ENCODE measurements at regions not wholly inside any gene's neighbourhood (a gene's known extent, or its start where the extent isn't known, plus 50 kb on each side); places are given as distances from the start of the nearest gene placed in this dataset.

GRCh38 chr3:74304424-74304823, 310.0 kb downstream of the CNTN3 start:
- Histone ChIP-seq H3K4me3 (no peak overlapping the region), H3K4me1 (ENCODE audit: insufficient read depth) (no peaks in the 10 kb centered on the region), H4K20me1 (ENCODE audit: insufficient read depth) (no peaks in the 10 kb centered on the region), H3K4me2 (ENCODE audit: unreplicated experiment) (no peak overlapping the region), H3K36me3 (ENCODE audit: low read depth) (0 out of 2 replicates have a peak, but pooled peaks cover 12% of the 10 kb centered on the region), H3K27ac (no peak overlapping the region), H2AFZ (no peak overlapping the region), H3K27me3 (replicated peaks; ENCODE audit: insufficient read depth) (no peaks in the 10 kb centered on the region), H3F3A (ENCODE audit: insufficient read depth) (no peaks in the 10 kb centered on the region), H3K79me2 (ENCODE audit: insufficient read depth) (no peaks in the 10 kb centered on the region), H3K9me2 (ENCODE audit: insufficient read depth) (no peaks in the 10 kb centered on the region), H3K9me3 (ENCODE audit: low read depth) (no peaks in the 10 kb centered on the region), H3K9ac (no peak overlapping the region)
- TF ChIP-seq EZH2phosphoT487 (IDR thresholded peaks at IDR 0.05; ENCODE audit: insufficient read depth, low read depth), result no peak
- TF ChIP-seq EZH2 (IDR thresholded peaks at IDR 0.05; ENCODE audit: insufficient read depth, poor library complexity, severe bottlenecking), result no peak
- whole genome bisulfite sequencing, 2 experiments (ENCODE audit: low coverage in 1 of 2, low lambda C conversion rate in 2 of 2, missing lambda C conversion rate in 2 of 2), result 97 to 100% methylated on average over 1 of the region's 1 CpG
- in situ Hi-C loops (cut with MboI), result no loop called here
- DNase-seq, result no peak

DNA sequence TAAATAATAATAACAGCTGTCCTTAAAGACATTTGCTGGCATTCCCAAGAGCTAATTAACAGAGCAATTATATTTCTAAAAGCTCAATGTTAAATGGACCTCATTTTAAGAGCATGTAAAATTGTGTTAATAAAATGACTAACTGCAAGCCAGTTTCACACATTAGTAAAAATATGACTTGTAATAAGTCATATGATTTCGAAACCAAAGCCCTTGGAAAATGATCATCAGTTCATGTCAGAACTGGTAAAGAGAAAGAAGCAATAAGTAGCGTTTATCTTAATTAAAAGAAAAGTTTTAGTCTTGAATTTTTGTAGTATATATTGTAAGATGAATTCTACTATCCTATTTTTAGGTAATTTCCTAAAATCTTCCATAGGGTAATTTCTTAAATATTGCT, 310.7 kb downstream of the CNTN3 start:
- no peaks in the 10 kb centered on the region for H3K9me3 ChIP-seq (ENCODE audit: low read depth)
- no peaks in the 10 kb centered on the region for H3K79me2 ChIP-seq (ENCODE audit: insufficient read depth)
- H2AFZ ChIP-seq, result no peak overlapping the region
- H3K9ac ChIP-seq, result no peak overlapping the region
- 84 to 90% methylated on average over 2 of the region's 2 CpGs for WGBS, 2 experiments (ENCODE audit: low coverage in 1 of 2, low lambda C conversion rate in 2 of 2, missing lambda C conversion rate in 2 of 2)
- H3K27ac ChIP-seq, result no peak overlapping the region
- H3K4me2 ChIP-seq (ENCODE audit: unreplicated experiment), result no peak overlapping the region
- in situ Hi-C loops (cut with MboI), result no loop called here
- no peaks in the 10 kb centered on the region for H3F3A ChIP-seq (ENCODE audit: insufficient read depth)
- no peak overlapping the region for H3K4me3 ChIP-seq
- no peaks in the 10 kb centered on the region for H3K9me2 ChIP-seq (ENCODE audit: insufficient read depth)
- H3K4me1 ChIP-seq (ENCODE audit: insufficient read depth), result no peaks in the 10 kb centered on the region
- no peaks in the 10 kb centered on the region for H3K27me3 ChIP-seq (replicated peaks; ENCODE audit: insufficient read depth)
- DNase-seq, result no peak
- H3K36me3 ChIP-seq (ENCODE audit: low read depth), result 0 out of 2 replicates have a peak, but pooled peaks cover 12% of the 10 kb centered on the region
- TF ChIP-seq EZH2 (IDR thresholded peaks at IDR 0.05; ENCODE audit: insufficient read depth, poor library complexity, severe bottlenecking), result no peak
- no peak for TF ChIP-seq EZH2phosphoT487 (IDR thresholded peaks at IDR 0.05; ENCODE audit: insufficient read depth, low read depth)
- H4K20me1 ChIP-seq (ENCODE audit: insufficient read depth), result no peaks in the 10 kb centered on the region

DNA sequence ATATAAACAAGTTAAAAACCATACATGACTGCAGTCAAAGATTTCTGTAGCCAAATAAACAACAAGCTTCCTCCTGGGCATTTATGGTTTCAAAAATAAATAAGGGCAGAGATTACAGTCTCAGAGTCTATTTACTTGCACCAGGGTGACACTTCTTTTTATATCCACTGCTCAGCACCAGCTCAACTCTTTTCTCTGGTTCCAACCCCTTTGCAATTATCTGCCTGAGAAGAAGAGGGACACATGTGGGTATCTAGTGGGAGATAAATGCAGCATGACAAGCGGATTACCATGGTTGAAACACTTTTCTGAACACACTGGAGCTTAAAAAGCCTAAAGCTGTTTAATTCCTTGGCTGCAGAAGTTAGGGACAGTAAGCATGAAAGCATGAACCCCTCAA, 311.5 kb downstream of the CNTN3 start:
- H3K4me1 ChIP-seq (ENCODE audit: insufficient read depth), result no peaks in the 10 kb centered on the region
- H2AFZ ChIP-seq, result no peak overlapping the region
- H3K9me3 ChIP-seq (ENCODE audit: low read depth), result no peaks in the 10 kb centered on the region
- H3K27me3 ChIP-seq (replicated peaks; ENCODE audit: insufficient read depth), result no peaks in the 10 kb centered on the region
- in situ Hi-C loops (cut with MboI), result no loop called here
- DNase-seq, result no peak
- H3K9ac ChIP-seq, result no peak overlapping the region
- no peak overlapping the region for H3K4me2 ChIP-seq (ENCODE audit: unreplicated experiment)
- H3K9me2 ChIP-seq (ENCODE audit: insufficient read depth), result no peaks in the 10 kb centered on the region
- WGBS, 2 experiments (ENCODE audit: low coverage in 1 of 2, low lambda C conversion rate in 2 of 2, missing lambda C conversion rate in 2 of 2), result 72 to 85% methylated on average over 1 of the region's 1 CpG
- TF ChIP-seq EZH2 (IDR thresholded peaks at IDR 0.05; ENCODE audit: insufficient read depth, poor library complexity, severe bottlenecking) (no peak), EZH2phosphoT487 (IDR thresholded peaks at IDR 0.05; ENCODE audit: insufficient read depth, low read depth) (no peak)
- H3K36me3 ChIP-seq (ENCODE audit: low read depth), result 0 out of 2 replicates have a peak, but pooled peaks cover 12% of the 10 kb centered on the region
- no peak overlapping the region for H3K4me3 ChIP-seq
- no peaks in the 10 kb centered on the region for H3K79me2 ChIP-seq (ENCODE audit: insufficient read depth)
- H3K27ac ChIP-seq, result no peak overlapping the region
- no peaks in the 10 kb centered on the region for H4K20me1 ChIP-seq (ENCODE audit: insufficient read depth)
- no peaks in the 10 kb centered on the region for H3F3A ChIP-seq (ENCODE audit: insufficient read depth)

DNA sequence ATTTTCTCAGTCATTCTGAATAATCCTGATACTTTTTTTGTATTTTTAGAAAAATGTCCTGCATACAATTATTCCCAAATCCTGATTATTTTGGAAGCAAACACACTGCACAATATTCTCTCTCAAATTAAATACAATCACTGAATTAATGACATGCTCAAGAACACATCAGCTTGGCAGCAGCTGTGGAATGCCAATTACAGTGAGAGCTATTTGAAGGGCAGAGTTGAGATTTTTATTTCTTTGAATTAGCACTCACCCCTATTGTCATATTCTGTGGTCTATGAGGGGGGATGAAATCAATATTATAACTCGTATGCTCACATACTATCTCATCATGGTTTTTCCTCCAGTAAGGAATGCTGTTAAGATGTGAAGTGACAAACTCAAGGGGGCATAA, 312.2 kb downstream of the CNTN3 start:
- H3K4me3 ChIP-seq, result no peak overlapping the region
- H4K20me1 ChIP-seq (ENCODE audit: insufficient read depth), result no peaks in the 10 kb centered on the region
- no peak overlapping the region for H3K4me2 ChIP-seq (ENCODE audit: unreplicated experiment)
- H3K9me2 ChIP-seq (ENCODE audit: insufficient read depth), result no peaks in the 10 kb centered on the region
- no peaks in the 10 kb centered on the region for H3K27me3 ChIP-seq (replicated peaks; ENCODE audit: insufficient read depth)
- in situ Hi-C loops (cut with MboI), result no loop called here
- H2AFZ ChIP-seq, result no peak overlapping the region
- no peak for TF ChIP-seq EZH2 (IDR thresholded peaks at IDR 0.05; ENCODE audit: insufficient read depth, poor library complexity, severe bottlenecking)
- TF ChIP-seq EZH2phosphoT487 (IDR thresholded peaks at IDR 0.05; ENCODE audit: insufficient read depth, low read depth), result no peak
- WGBS, 2 experiments (ENCODE audit: low coverage in 1 of 2, low lambda C conversion rate in 2 of 2, missing lambda C conversion rate in 2 of 2), result 67 to 80% methylated on average over 1 of the region's 1 CpG
- H3K27ac ChIP-seq, result no peak overlapping the region
- no peak for DNase-seq
- no peaks in the 10 kb centered on the region for H3K79me2 ChIP-seq (ENCODE audit: insufficient read depth)
- 0 out of 2 replicates have a peak, but pooled peaks cover 12% of the 10 kb centered on the region for H3K36me3 ChIP-seq (ENCODE audit: low read depth)
- no peaks in the 10 kb centered on the region for H3K9me3 ChIP-seq (ENCODE audit: low read depth)
- no peak overlapping the region for H3K9ac ChIP-seq
- no peaks in the 10 kb centered on the region for H3K4me1 ChIP-seq (ENCODE audit: insufficient read depth)
- H3F3A ChIP-seq (ENCODE audit: insufficient read depth), result no peaks in the 10 kb centered on the region

GRCh38 chr3:74301056-74301455, 313.4 kb downstream of the CNTN3 start:
- TF ChIP-seq EZH2 (IDR thresholded peaks at IDR 0.05; ENCODE audit: insufficient read depth, poor library complexity, severe bottlenecking) (no peak), EZH2phosphoT487 (IDR thresholded peaks at IDR 0.05; ENCODE audit: insufficient read depth, low read depth) (no peak)
- H2AFZ ChIP-seq, result no peak overlapping the region
- no peaks in the 10 kb centered on the region for H4K20me1 ChIP-seq (ENCODE audit: insufficient read depth)
- H3K9ac ChIP-seq, result no peak overlapping the region
- H3F3A ChIP-seq (ENCODE audit: insufficient read depth), result no peaks in the 10 kb centered on the region
- H3K27ac ChIP-seq, result no peak overlapping the region
- no peak overlapping the region for H3K4me3 ChIP-seq
- no peaks in the 10 kb centered on the region for H3K27me3 ChIP-seq (replicated peaks; ENCODE audit: insufficient read depth)
- no peaks in the 10 kb centered on the region for H3K4me1 ChIP-seq (ENCODE audit: insufficient read depth)
- no peaks in the 10 kb centered on the region for H3K9me3 ChIP-seq (ENCODE audit: low read depth)
- in situ Hi-C loops (cut with MboI), result no loop called here
- H3K36me3 ChIP-seq (ENCODE audit: low read depth), result 0 out of 2 replicates have a peak, but pooled peaks cover 12% of the 10 kb centered on the region
- no peaks in the 10 kb centered on the region for H3K79me2 ChIP-seq (ENCODE audit: insufficient read depth)
- no peak overlapping the region for H3K4me2 ChIP-seq (ENCODE audit: unreplicated experiment)
- no peaks in the 10 kb centered on the region for H3K9me2 ChIP-seq (ENCODE audit: insufficient read depth)
- DNase-seq, result no peak

Data from GM23248 (cell line).